Esophagus squamous epithelium (tissue), 5 donors: ENCODE measurements at regions not wholly inside any gene's neighbourhood (a gene's known extent, or its start where the extent isn't known, plus 50 kb on each side); places are given as distances from the start of the nearest gene placed in this dataset.

Source experiments
- DNase-seq: peaks from one replicate; lab custom pipeline; 2025; lab: John Stamatoyannopoulos, UW
- H3K27ac ChIP-seq, 4 donors: fragments of 200-600 bp; sonication (generic); one replicate each; pipeline ENCODE4 v1.5.1; 2016 to 2019; ENCODE audit warnings: mild to moderate bottlenecking in 1 of 4
- H3K27me3 ChIP-seq, 4 donors: fragments of 200-600 bp; sonication (generic); 1 replicate in 3 of 4; 2 replicates in 1 of 4; pipeline versions ENCODE4 v1.5.1 to v1.6.0; 2017 to 2021; ENCODE audit warnings: antibody characterized with exemption in 1 of 4
- H3K36me3 ChIP-seq, 3 donors: fragments of 200-600 bp; sonication (generic); one replicate each; pipeline ENCODE4 v1.5.1; 2016 to 2019
- H3K4me1 ChIP-seq, 3 donors: fragments of 200-600 bp; sonication (generic); one replicate each; pipeline ENCODE4 v1.5.1; 2017 to 2019
- H3K4me3 ChIP-seq, 4 donors: fragments of 200-600 bp; sonication (generic); 1 replicate in 3 of 4; 2 replicates in 1 of 4; pipeline ENCODE4 v1.5.1; 2016 to 2019; ENCODE audit warnings: mild to moderate bottlenecking in 2 of 4, moderate library complexity in 1 of 4
- H3K9me3 ChIP-seq, 3 donors: fragments of 200-600 bp; sonication (generic); one replicate each; pipeline ENCODE4 v1.5.1; 2016 to 2019
- CTCF ChIP-seq, 6 experiments: fragments of 450-650 bp in 4 of 6; fragments of 200-600 bp in 2 of 6; sonication (generic) in 2 of 6; IDR thresholded peaks; one replicate each; pipeline ENCODE4 v1.5.1; 2016 to 2019; ENCODE audit warnings: antibody characterized with exemption in 6 of 6, mild to moderate bottlenecking in 4 of 6, moderate library complexity in 4 of 6
- POLR2A ChIP-seq, 4 donors: fragments of 450-650 bp; IDR thresholded peaks; one replicate each; pipeline ENCODE4 v1.6.1; 2017; ENCODE audit warnings: antibody characterized with exemption in 4 of 4, mild to moderate bottlenecking in 4 of 4, moderate library complexity in 3 of 4
- WGBS, 2 donors: methylation state at CpG; one replicate each; pipeline ENCODE4 v1.1.5; 2018; 5-methylcytosine and 5-hydroxymethylcytosine counted together
- intact Hi-C: fragments of 100-400 bp; cut with DNase I; formaldehyde crosslinking; loops from one replicate; pipeline ENCODE4 v1.15.0; 2022
- donor health status: DM: yes; HTN: yes; CAD: no.

GRCh38 chr4:136931781-136932180 lies 600.5 kb downstream of the PCDH18 start:
- no peaks in the 10 kb centered on the region for H3K36me3 ChIP-seq
- H3K27me3 ChIP-seq: no peaks in the 10 kb centered on the region
- H3K27ac ChIP-seq: no peak overlapping the region
- no peak overlapping the region for H3K4me3 ChIP-seq
- intact Hi-C loops: no loop called here
- H3K4me1 ChIP-seq: no peaks in the 10 kb centered on the region
- no peak for DNase-seq
- TF ChIP-seq CTCF (IDR thresholded peaks at IDR 0.05): no peak
- TF ChIP-seq POLR2A (IDR thresholded peaks at IDR 0.05): no peak
- H3K9me3 ChIP-seq: no peaks in the 10 kb centered on the region
- 37 to 39% methylated on average over 2 of the region's 2 CpGs for WGBS, 2 donors

GRCh38 chr4:136928957-136929411 lies 603.3 kb downstream of the PCDH18 start:
- no peak for DNase-seq
- WGBS, 2 donors: 87% methylated on average over 3 of the region's 16 CpGs; no CpG with 5 or more reads in 1 of the 2 donors
- TF ChIP-seq POLR2A (IDR thresholded peaks at IDR 0.05) (no peak), CTCF (IDR thresholded peaks at IDR 0.05) (no peak)
- no peaks in the 10 kb centered on the region for H3K36me3 ChIP-seq
- no peak overlapping the region for H3K27ac ChIP-seq
- no peak overlapping the region for H3K4me3 ChIP-seq
- intact Hi-C loops: no loop called here
- H3K27me3 ChIP-seq: no peaks in the 10 kb centered on the region
- no peaks in the 10 kb centered on the region for H3K9me3 ChIP-seq
- no peaks in the 10 kb centered on the region for H3K4me1 ChIP-seq

- Histone ChIP-seq H3K9me3 (no peaks in the 10 kb centered on the region), H3K4me3 (no peak overlapping the region), H3K27ac (no peak overlapping the region), H3K36me3 (no peaks in the 10 kb centered on the region), H3K27me3 (no peaks in the 10 kb centered on the region), H3K4me1 (no peaks in the 10 kb centered on the region)
- no peak for DNase-seq
- no peak for TF ChIP-seq CTCF (IDR thresholded peaks at IDR 0.05)
- no peak for TF ChIP-seq POLR2A (IDR thresholded peaks at IDR 0.05)
- intact Hi-C loops: no loop called here
Measured at GRCh38 chr4:136927172-136927571, 605.1 kb downstream of the PCDH18 start.

- H3K36me3 ChIP-seq: no peaks in the 10 kb centered on the region
- no peaks in the 10 kb centered on the region for H3K9me3 ChIP-seq
- DNase-seq: no peak
- TF ChIP-seq POLR2A (IDR thresholded peaks at IDR 0.05) (no peak), CTCF (IDR thresholded peaks at IDR 0.05) (no peak)
- no peak overlapping the region for H3K4me3 ChIP-seq
- no peaks in the 10 kb centered on the region for H3K27me3 ChIP-seq
- WGBS, 2 donors: 64 to 80% methylated on average over 1 of the region's 1 CpG
- intact Hi-C loops: no loop called here
- H3K27ac ChIP-seq: no peak overlapping the region
- H3K4me1 ChIP-seq: no peaks in the 10 kb centered on the region
Measured at GRCh38 chr4:136925203-136925602, 607.1 kb downstream of the PCDH18 start.

- intact Hi-C loops: no loop called here
- no peak for DNase-seq
- Histone ChIP-seq H3K4me3 (no peak overlapping the region), H3K4me1 (no peaks in the 10 kb centered on the region), H3K27me3 (no peaks in the 10 kb centered on the region), H3K9me3 (no peaks in the 10 kb centered on the region), H3K27ac (no peak overlapping the region), H3K36me3 (no peaks in the 10 kb centered on the region)
- no peak for TF ChIP-seq CTCF (IDR thresholded peaks at IDR 0.05)
- TF ChIP-seq POLR2A (IDR thresholded peaks at IDR 0.05): no peak
Measured at GRCh38 chr4:136922066-136922465, 610.2 kb downstream of the PCDH18 start.
